ENCODE measurements at regions not wholly inside any gene's neighbourhood (a gene's known extent, or its start where the extent isn't known, plus 50 kb on each side); places are given as distances from the start of the nearest gene placed in this dataset.

- no peak for DNase-seq
Observed at GRCh38 chr5:167576126-167576525, 715.3 kb upstream of the WWC1 start.

- DNase-seq: no peak
Observed at GRCh38 chr5:167576897-167577296, 714.5 kb upstream of the WWC1 start.

- DNase-seq: no peak
Observed at GRCh38 chr5:167577616-167578015, 713.8 kb upstream of the WWC1 start.

GRCh38 chr5:167578977-167579692, 712.3 kb upstream of the WWC1 start:
- DNase-seq: no peak

GRCh38 chr5:167579693-167580055, 711.8 kb upstream of the WWC1 start:
- no peak for DNase-seq

GRCh38 chr5:167580608-167581007, 710.8 kb upstream of the WWC1 start:
- no peak for DNase-seq

GRCh38 chr5:167582283-167582682, 709.2 kb upstream of the WWC1 start:
- no peak for DNase-seq

- no peak for DNase-seq
Observed at GRCh38 chr5:167582886-167583285, 708.6 kb upstream of the WWC1 start.

- no peak for DNase-seq
Observed at GRCh38 chr5:167585184-167585583, 706.3 kb upstream of the WWC1 start.

GRCh38 chr5:167587772-167588437, 703.5 kb upstream of the WWC1 start:
- no peak for DNase-seq

- no peak for DNase-seq
Observed at GRCh38 chr5:167592114-167592513, 699.3 kb upstream of the WWC1 start.

- no peak for DNase-seq
Observed at GRCh38 chr5:167593329-167594060, 698.0 kb upstream of the WWC1 start.

GRCh38 chr5:167594061-167594435, 697.4 kb upstream of the WWC1 start:
- no peak for DNase-seq

- no peak for DNase-seq
Observed at GRCh38 chr5:167594750-167595149, 696.7 kb upstream of the WWC1 start.

GRCh38 chr5:167595196-167595595, 696.2 kb upstream of the WWC1 start:
- no peak for DNase-seq

GRCh38 chr5:167598166-167598565, 693.3 kb upstream of the WWC1 start:
- DNase-seq: no peak

GRCh38 chr5:167602067-167602466, 689.4 kb upstream of the WWC1 start:
- DNase-seq: no peak

GRCh38 chr5:167603135-167603534, 688.3 kb upstream of the WWC1 start:
- no peak for DNase-seq

GRCh38 chr5:167608390-167609272, 682.8 kb upstream of the WWC1 start:
- no peak for DNase-seq

GRCh38 chr5:167614294-167615021, 677.0 kb upstream of the WWC1 start:
- no peak for DNase-seq

- no peak for DNase-seq
Observed at GRCh38 chr5:167616043-167616890, 675.2 kb upstream of the WWC1 start.
